Endothelial cell of umbilical vein (primary cell): ENCODE measurements at regions not wholly inside any gene's neighbourhood (a gene's known extent, or its start where the extent isn't known, plus 50 kb on each side); places are given as distances from the start of the nearest gene placed in this dataset.

Source experiments
- BruUV-seq: library from RNA; stranded (reverse); fragments of 400-500 nt; replicated peaks from 2 replicates; lab custom pipeline; 2021; lab: Mats Ljungman, UMichigan
- CTCF ChIA-PET: fragments of 300-600, 350-600 bp; sonication (Branson Sonifier 250); formaldehyde crosslinking; loops from one replicate; lab custom pipeline; 2021; ENCODE audit warnings: antibody characterized with exemption, inconsistent platforms; lab: Charles Lee
- POLR2A ChIA-PET: fragments of 300-600, 350-600 bp; sonication (Branson Sonifier 250); formaldehyde crosslinking; loops from one replicate; lab custom pipeline; 2021; ENCODE audit warnings: antibody characterized with exemption, inconsistent platforms; lab: Charles Lee
- DNase-seq: peaks from one replicate; pipeline ENCODE4 v3.0.0-alpha.2; 2011; ENCODE audit warnings: low read depth, low spot score
- FAIRE-seq: peaks from 2 replicates; lab custom pipeline; 2011; peaks lifted over from hg19 to GRCh38; lab: Jason Lieb, UNC
- H2AFZ ChIP-seq: 2 replicates; pipeline ENCODE4 v1.6.0; 2012; ENCODE audit warnings: low read depth, low read length, control low read depth, inconsistent platforms
- H3K27ac ChIP-seq: 2 replicates; pipeline ENCODE4 v1.5.1; 2011; ENCODE audit warnings: low read depth, mild to moderate bottlenecking, control low read depth, low read length, moderate library complexity; ENCODE audit not compliant: insufficient read depth
- H3K27me3 ChIP-seq, 2 experiments: 2 replicates each; pipeline versions ENCODE4 v1.6.0 to v1.6.1; 2011; ENCODE audit warnings: low read length in 2 of 2, mixed read lengths in 1 of 2; ENCODE audit not compliant: control insufficient read depth in 2 of 2, insufficient read depth in 2 of 2
- H3K36me3 ChIP-seq, 2 experiments: 2 replicates in 1 of 2; 3 replicates in 1 of 2; pipeline ENCODE4 v1.5.1; 2011; ENCODE audit warnings: low read length in 2 of 2, mild to moderate bottlenecking in 1 of 2, moderate library complexity in 1 of 2; ENCODE audit not compliant: control insufficient read depth in 2 of 2, insufficient read depth in 2 of 2; ENCODE audit errors: extremely low read depth in 1 of 2
- H3K4me1 ChIP-seq: 3 replicates; pipeline ENCODE4 v1.5.1; 2011; ENCODE audit warnings: mild to moderate bottlenecking, low read length; ENCODE audit not compliant: control insufficient read depth, insufficient read depth; ENCODE audit errors: extremely low read depth
- H3K4me2 ChIP-seq: 2 replicates; pipeline ENCODE4 v1.6.1; 2011; ENCODE audit warnings: low read length, control low read depth, mixed read lengths; ENCODE audit not compliant: insufficient read depth
- H3K4me3 ChIP-seq, 3 experiments: fragments of 200-600 bp in 1 of 3; sonication (generic), shearing (Covaris generic) in 1 of 3; replicated peaks in 1 of 3; 2 replicates each; pipeline ENCODE4 v1.5.1; 2011 to 2016; ENCODE audit warnings: control low read depth in 3 of 3, low read length in 3 of 3, mild to moderate bottlenecking in 2 of 3, inconsistent platforms in 1 of 3, low read depth in 1 of 3, moderate library complexity in 1 of 3; ENCODE audit not compliant: insufficient read depth in 1 of 3
- H3K79me2 ChIP-seq: 2 replicates; pipeline ENCODE4 v1.6.0; 2012; ENCODE audit warnings: low read length, inconsistent platforms; ENCODE audit not compliant: control insufficient read depth, insufficient read depth
- H3K9ac ChIP-seq: replicated peaks from 2 replicates; pipeline ENCODE3; 2011; ENCODE audit warnings: low read length, control low read depth; ENCODE audit not compliant: insufficient read depth; ENCODE audit errors: extremely low read depth
- H3K9me1 ChIP-seq: replicated peaks from 3 replicates; pipeline ENCODE4 v1.6.0; 2011; ENCODE audit warnings: mild to moderate bottlenecking, low read length; ENCODE audit not compliant: control insufficient read depth, insufficient read depth; ENCODE audit errors: extremely low read depth
- H3K9me3 ChIP-seq: replicated peaks from 2 replicates; pipeline ENCODE4 v1.5.1; 2012; ENCODE audit warnings: low read length, inconsistent platforms; ENCODE audit not compliant: control insufficient read depth, insufficient read depth
- H4K20me1 ChIP-seq: replicated peaks from 2 replicates; pipeline ENCODE3; 2011; ENCODE audit warnings: mild to moderate bottlenecking, low read length; ENCODE audit not compliant: control insufficient read depth, insufficient read depth; ENCODE audit errors: extremely low read depth
- CTCF ChIP-seq, 2 donors: IDR thresholded peaks; 1 replicate in 1 of 2; 2 replicates in 1 of 2; pipeline ENCODE4 v1.5.1; 2011; ENCODE audit warnings: low read length in 2 of 2, mild to moderate bottlenecking in 2 of 2, moderate library complexity in 2 of 2, control low read depth in 1 of 2, inconsistent platforms in 1 of 2, low read depth in 1 of 2; ENCODE audit not compliant: insufficient read depth in 1 of 2; ENCODE audit errors: extremely low read depth in 1 of 2
- EZH2 ChIP-seq: IDR thresholded peaks from 2 replicates; pipeline ENCODE4 v1.6.1; 2012; ENCODE audit warnings: borderline replicate concordance, low read depth, mild to moderate bottlenecking, moderate library complexity, low read length, inconsistent platforms; ENCODE audit not compliant: severe bottlenecking
- FOS ChIP-seq: IDR thresholded peaks from 2 replicates; pipeline ENCODE4 v1.6.1; 2011; ENCODE audit warnings: mild to moderate bottlenecking, low read length, moderate library complexity, borderline replicate concordance; ENCODE audit not compliant: insufficient read depth
- GATA2 ChIP-seq: IDR thresholded peaks from 2 replicates; pipeline ENCODE4 v1.7.0; 2011; ENCODE audit warnings: low read depth, mild to moderate bottlenecking, moderate library complexity, mixed read lengths, low read length; ENCODE audit not compliant: insufficient read length, insufficient read depth
- JUN ChIP-seq: IDR thresholded peaks from 2 replicates; pipeline ENCODE4 v1.6.1; 2011; ENCODE audit warnings: borderline replicate concordance, low read depth; ENCODE audit not compliant: insufficient read length, insufficient read depth
- MYC ChIP-seq: IDR thresholded peaks from one replicate; pipeline ENCODE4 v1.6.1; 2011; ENCODE audit warnings: mild to moderate bottlenecking, low read depth, low read length
- POLR2A ChIP-seq: IDR thresholded peaks from 2 replicates; pipeline ENCODE4 v1.6.1; 2012; ENCODE audit warnings: low read depth, mild to moderate bottlenecking, control low read depth, low read length
- POLR2AphosphoS5 ChIP-seq: IDR thresholded peaks from 2 replicates; pipeline ENCODE4 v1.6.1; 2012; ENCODE audit warnings: low read depth, mild to moderate bottlenecking, control low read depth, low read length, moderate library complexity; ENCODE audit not compliant: insufficient read depth
- dilution Hi-C: fragments of 300-500 bp; cut with MboI; formaldehyde crosslinking; loops from one replicate; pipeline ENCODE4 v1.15.0; 2019; ENCODE audit warnings: low sequenced_read_pairs; ENCODE audit not compliant: extremely low pct_ligation_motif_present
- intact Hi-C: fragments of 100-400 bp; cut with micrococcal nuclease; formaldehyde crosslinking; loops from one replicate; pipeline ENCODE4 v1.10.0; 2022
- TF ChIP-seq, protein P1 (sequence below): IDR thresholded peaks from 2 replicates; pipeline ENCODE4 v1.6.1; 2011; ENCODE audit not compliant: insufficient read depth, insufficient read length

DNA sequence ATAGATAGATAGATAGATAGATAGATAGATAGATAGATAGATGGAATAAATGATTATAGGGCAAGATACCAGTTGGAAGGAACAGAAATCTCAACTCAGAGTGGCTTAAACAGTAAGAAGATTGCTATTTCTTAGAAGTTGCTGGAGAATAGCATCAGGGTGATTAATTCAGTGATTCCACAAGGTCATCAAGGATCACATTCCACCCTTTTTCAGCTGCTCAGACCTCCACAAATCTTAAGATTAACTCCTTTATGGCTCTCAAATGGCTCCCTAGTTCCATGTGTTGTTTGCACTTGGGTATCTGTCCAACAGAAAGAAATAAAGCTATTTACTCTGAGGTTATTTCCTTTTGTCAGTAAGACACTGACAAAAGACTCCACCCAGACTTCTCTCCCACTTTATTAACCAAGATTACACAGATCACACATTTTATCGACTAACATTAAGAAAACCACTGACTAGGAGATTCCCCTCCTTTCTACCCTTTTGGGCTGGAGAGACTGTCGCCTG, 68.3 kb upstream of the KIF16B start:
- Histone ChIP-seq H2AFZ (no peak overlapping the region), H3K79me2 (no peaks in the 10 kb centered on the region), H3K4me1 (no peaks in the 10 kb centered on the region), H3K9ac (no peak overlapping the region), H4K20me1 (no peaks in the 10 kb centered on the region), H3K27me3 (no peaks in the 10 kb centered on the region), H3K4me2 (no peak overlapping the region), H3K36me3 (no peaks in the 10 kb centered on the region), H3K9me3 (no peaks in the 10 kb centered on the region), H3K4me3 (no peak overlapping the region), H3K9me1 (no peaks in the 10 kb centered on the region), H3K27ac (no peak overlapping the region)
- ChIA-PET POLR2A (no interaction called here), CTCF (no interaction called here)
- DNase-seq (no peak), FAIRE-seq (no peak)
- BruUV-seq, result no TSS peak
- intact Hi-C loops, result no loop called here
- TF ChIP-seq, protein P1, sequence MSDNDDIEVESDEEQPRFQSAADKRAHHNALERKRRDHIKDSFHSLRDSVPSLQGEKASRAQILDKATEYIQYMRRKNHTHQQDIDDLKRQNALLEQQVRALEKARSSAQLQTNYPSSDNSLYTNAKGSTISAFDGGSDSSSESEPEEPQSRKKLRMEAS, result no peak
- TF ChIP-seq POLR2A, result no peak
- dilution Hi-C loops, result no loop called here

GRCh38 chr20:16639027-16639941, 66.0 kb upstream of the KIF16B start:
- no peaks in the 10 kb centered on the region for H4K20me1 ChIP-seq
- H3K9me3 ChIP-seq, result no peaks in the 10 kb centered on the region
- no peak for FAIRE-seq
- H3K36me3 ChIP-seq, result no peaks in the 10 kb centered on the region
- no peak overlapping the region for H3K27ac ChIP-seq
- H3K9me1 ChIP-seq, result no peaks in the 10 kb centered on the region
- dilution Hi-C loops (no loop called here), intact Hi-C loops (no loop called here)
- CTCF ChIA-PET, result no interaction called here
- no peak for DNase-seq
- BruUV-seq, result no TSS peak
- no peak overlapping the region for H2AFZ ChIP-seq
- H3K4me3 ChIP-seq, result no peak overlapping the region
- no peaks in the 10 kb centered on the region for H3K4me1 ChIP-seq
- POLR2A ChIA-PET, result no interaction called here
- TF ChIP-seq, protein P1, result no peak
- TF ChIP-seq EZH2, result no peak
- no peak for TF ChIP-seq MYC
- TF ChIP-seq CTCF (IDR thresholded peaks at IDR 0.05; ENCODE audit: extremely low read depth in 1 of 2, insufficient read depth in 1 of 2, low read depth in 1 of 2, low read length in 2 of 2), result no peak
- TF ChIP-seq POLR2AphosphoS5, result no peak
- no peak for TF ChIP-seq GATA2
- no peak for TF ChIP-seq FOS
- TF ChIP-seq JUN, result no peak
- H3K27me3 ChIP-seq, result no peaks in the 10 kb centered on the region
- no peak overlapping the region for H3K4me2 ChIP-seq
- H3K79me2 ChIP-seq, result no peaks in the 10 kb centered on the region
- H3K9ac ChIP-seq, result no peak overlapping the region
